SHP77 treated with DMSO at 0.1 percent for 48 hours (cell line): ENCODE measurements at regions not wholly inside any gene's neighbourhood (a gene's known extent, or its start where the extent isn't known, plus 50 kb on each side); places are given as distances from the start of the nearest gene placed in this dataset.

Source experiments
- DNase-seq: peaks from one replicate; lab custom pipeline; 2025; lab: John Stamatoyannopoulos, UW

GRCh38 chr6:9523462-9523861 is 891.4 kb downstream of the TFAP2A start:
- DNase-seq, result no peak

- DNase-seq, result no peak
These were observed 892.8 kb downstream of the TFAP2A start for GRCh38 chr6:9522101-9522500.

GRCh38 chr6:9521152-9521530 is 893.7 kb downstream of the TFAP2A start:
- DNase-seq, result no peak

GRCh38 chr6:9520417-9521151 is 894.3 kb downstream of the TFAP2A start:
- no peak for DNase-seq

- DNase-seq, result no peak
These were observed 896.4 kb downstream of the TFAP2A start for GRCh38 chr6:9518431-9518830.

GRCh38 chr6:9517806-9518205 is 897.1 kb downstream of the TFAP2A start:
- DNase-seq, result no peak

GRCh38 chr6:9515633-9516606 is 899.0 kb downstream of the TFAP2A start:
- no peak for DNase-seq

- no peak for DNase-seq
These were observed 900.7 kb downstream of the TFAP2A start for GRCh38 chr6:9514146-9514545.

GRCh38 chr6:9511157-9511556 is 903.7 kb downstream of the TFAP2A start:
- no peak for DNase-seq

GRCh38 chr6:9507136-9507895 is 907.6 kb downstream of the TFAP2A start:
- DNase-seq, result no peak

- no peak for DNase-seq
These were observed 910.7 kb downstream of the TFAP2A start for GRCh38 chr6:9504191-9504590.

- DNase-seq, result no peak
These were observed 911.6 kb downstream of the TFAP2A start for GRCh38 chr6:9503111-9503761.

GRCh38 chr6:9499709-9500108 is 915.2 kb downstream of the TFAP2A start:
- DNase-seq, result no peak

GRCh38 chr6:9496837-9497236 is 918.0 kb downstream of the TFAP2A start:
- DNase-seq, result no peak

GRCh38 chr6:9494864-9495263 is 920.0 kb downstream of the TFAP2A start:
- DNase-seq, result no peak

- DNase-seq, result no peak
These were observed 922.1 kb downstream of the TFAP2A start for GRCh38 chr6:9492790-9493189.

GRCh38 chr6:9487128-9487527 is 927.7 kb downstream of the TFAP2A start:
- no peak for DNase-seq

GRCh38 chr6:9485992-9486391 is 928.9 kb downstream of the TFAP2A start:
- DNase-seq, result no peak

GRCh38 chr6:9484686-9485085 is 930.2 kb downstream of the TFAP2A start:
- no peak for DNase-seq

- DNase-seq, result no peak
These were observed 930.8 kb downstream of the TFAP2A start for GRCh38 chr6:9484091-9484490.

- DNase-seq, result no peak
These were observed 932.7 kb downstream of the TFAP2A start for GRCh38 chr6:9482030-9482738.
